ENCODE measurements at regions not wholly inside any gene's neighbourhood (a gene's known extent, or its start where the extent isn't known, plus 50 kb on each side); places are given as distances from the start of the nearest gene placed in this dataset.
"Not testable (repeated sequence)": the region's sequence is repeated elsewhere in the genome, so short reads cannot be mapped to it uniquely, and the experiment has no call there.

DNA sequence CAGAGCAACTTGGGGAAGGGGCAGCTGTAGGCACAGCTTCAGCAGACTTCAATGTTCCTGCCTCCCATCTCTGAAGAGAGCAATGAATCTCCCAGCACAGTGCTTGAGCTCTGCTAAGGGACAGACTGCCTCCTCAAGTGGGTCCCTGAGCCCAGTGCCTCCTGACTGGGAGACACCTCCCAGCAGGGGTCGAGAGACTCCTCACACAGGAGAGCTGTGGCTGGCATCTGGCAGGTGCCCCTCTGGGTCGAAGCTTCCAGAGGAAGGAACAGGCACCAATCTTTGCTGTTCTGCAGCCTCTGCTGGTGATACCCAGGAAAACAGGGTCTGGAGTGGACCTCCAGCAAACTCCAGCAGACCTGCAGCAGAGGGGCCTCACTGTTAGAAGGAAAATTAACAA, 563.8 kb downstream of the RWDD3 start:
- H3K36me3 ChIP-seq (ENCODE audit: control insufficient read depth in 3 of 3, insufficient read depth in 3 of 3, low read length in 3 of 3); H3K4me1 ChIP-seq (ENCODE audit: control insufficient read depth in 3 of 3, insufficient read depth in 3 of 3, low read length in 3 of 3); H3K9me3 ChIP-seq (ENCODE audit: control insufficient read depth in 3 of 3, low read length in 3 of 3); H3K27me3 ChIP-seq (ENCODE audit: control insufficient read depth in 3 of 3, insufficient read depth in 3 of 3, low read length in 3 of 3); H3K27ac ChIP-seq (ENCODE audit: low read depth, low read length); H3K4me3 ChIP-seq (ENCODE audit: low read length in 3 of 3); H3K9ac ChIP-seq (ENCODE audit: low read depth in 1 of 3, low read length in 3 of 3): not testable (repeated sequence)

DNA sequence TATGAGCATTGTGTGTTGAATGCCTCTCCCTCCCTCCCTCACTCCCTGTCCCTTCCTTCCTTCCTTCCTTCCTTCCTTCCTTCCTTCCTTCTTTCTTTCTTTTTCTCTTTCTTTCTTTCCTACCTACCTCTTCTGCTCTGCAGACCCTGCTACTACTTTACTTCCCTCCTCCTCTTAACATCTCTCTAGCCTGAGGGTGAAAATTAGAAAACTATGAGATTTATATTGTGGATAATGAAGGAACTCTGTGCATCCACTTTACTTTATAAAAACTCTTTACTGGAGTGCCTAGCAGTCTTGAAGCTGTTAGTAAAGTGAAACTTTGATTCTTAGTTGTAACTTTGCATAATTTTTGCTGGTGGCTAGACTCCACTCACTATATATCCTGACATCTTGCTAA, 572.2 kb downstream of the RWDD3 start:
- Histone ChIP-seq H3K27ac (ENCODE audit: low read depth, low read length) (no peak overlapping the region), H3K9me3 (ENCODE audit: control insufficient read depth in 3 of 3, low read length in 3 of 3) (no peaks in the 10 kb centered on the region), H3K27me3 (ENCODE audit: control insufficient read depth in 3 of 3, insufficient read depth in 3 of 3, low read length in 3 of 3) (no peaks in the 10 kb centered on the region), H3K9ac (ENCODE audit: low read depth in 1 of 3, low read length in 3 of 3) (no peak overlapping the region), H3K36me3 (ENCODE audit: control insufficient read depth in 3 of 3, insufficient read depth in 3 of 3, low read length in 3 of 3) (no peaks in the 10 kb centered on the region), H3K4me3 (ENCODE audit: low read length in 3 of 3) (no peak overlapping the region), H3K4me1 (ENCODE audit: control insufficient read depth in 3 of 3, insufficient read depth in 3 of 3, low read length in 3 of 3) (no peaks in the 10 kb centered on the region)

- Histone ChIP-seq H3K9me3 (ENCODE audit: control insufficient read depth in 3 of 3, low read length in 3 of 3) (no peaks in the 10 kb centered on the region), H3K27me3 (ENCODE audit: control insufficient read depth in 3 of 3, insufficient read depth in 3 of 3, low read length in 3 of 3) (no peaks in the 10 kb centered on the region), H3K4me3 (ENCODE audit: low read length in 3 of 3) (no peak overlapping the region), H3K9ac (ENCODE audit: low read depth in 1 of 3, low read length in 3 of 3) (no peak overlapping the region), H3K4me1 (ENCODE audit: control insufficient read depth in 3 of 3, insufficient read depth in 3 of 3, low read length in 3 of 3) (no peaks in the 10 kb centered on the region), H3K36me3 (ENCODE audit: control insufficient read depth in 3 of 3, insufficient read depth in 3 of 3, low read length in 3 of 3) (no peaks in the 10 kb centered on the region), H3K27ac (ENCODE audit: low read depth, low read length) (no peak overlapping the region)
These were observed 575.4 kb downstream of the RWDD3 start for GRCh38 chr1:95809391-95809790.

DNA sequence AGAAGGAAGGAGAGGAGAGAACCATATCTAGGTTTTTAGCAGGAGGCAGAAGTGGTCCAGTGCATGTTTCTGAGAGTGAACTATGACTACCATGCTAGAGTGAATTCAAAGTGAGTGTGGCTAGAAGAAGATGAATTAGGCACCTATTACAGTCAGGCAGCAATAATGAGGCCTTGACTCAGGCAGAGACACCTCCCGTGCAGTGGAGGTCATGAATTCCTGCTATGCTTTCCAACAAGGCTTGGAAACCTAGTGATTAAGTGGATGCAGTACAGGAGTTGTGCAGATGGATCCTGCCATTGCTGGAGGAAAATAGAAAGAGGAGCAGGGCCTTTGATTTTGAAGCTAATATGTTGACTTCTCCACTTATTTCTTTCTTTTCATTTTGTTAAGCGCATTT, 581.5 kb downstream of the RWDD3 start:
- Histone ChIP-seq H3K9me3 (ENCODE audit: control insufficient read depth in 3 of 3, low read length in 3 of 3) (peaks cover 0 to 2% (median 0%) of the 10 kb centered on the region in 3 donors), H3K36me3 (ENCODE audit: control insufficient read depth in 3 of 3, insufficient read depth in 3 of 3, low read length in 3 of 3) (no peaks in the 10 kb centered on the region), H3K4me3 (ENCODE audit: low read length in 3 of 3) (no peak overlapping the region), H3K9ac (ENCODE audit: low read depth in 1 of 3, low read length in 3 of 3) (no peak overlapping the region), H3K27ac (ENCODE audit: low read depth, low read length) (no peak overlapping the region), H3K4me1 (ENCODE audit: control insufficient read depth in 3 of 3, insufficient read depth in 3 of 3, low read length in 3 of 3) (no peaks in the 10 kb centered on the region), H3K27me3 (ENCODE audit: control insufficient read depth in 3 of 3, insufficient read depth in 3 of 3, low read length in 3 of 3) (no peaks in the 10 kb centered on the region)

DNA sequence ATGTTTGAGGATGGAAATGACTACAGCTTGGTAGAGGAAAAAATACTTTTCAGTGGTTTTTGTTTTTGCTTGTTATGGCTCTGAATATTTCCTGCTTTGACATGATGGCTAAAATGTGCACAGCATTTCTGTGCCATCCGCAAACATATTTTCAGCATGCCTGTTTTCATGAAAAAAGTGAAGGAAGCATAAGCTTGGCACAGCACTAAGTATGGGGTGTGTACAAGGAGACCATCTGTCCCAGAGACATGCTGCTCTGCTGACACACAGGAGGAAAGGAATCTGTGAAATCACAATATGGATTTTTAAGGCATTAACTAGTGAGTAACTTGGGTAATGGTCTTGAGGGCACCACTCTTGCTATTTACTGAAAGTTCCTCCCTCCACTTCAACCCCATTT, 595.5 kb downstream of the RWDD3 start:
- Histone ChIP-seq H3K9me3 (ENCODE audit: control insufficient read depth in 3 of 3, low read length in 3 of 3) (no peaks in the 10 kb centered on the region), H3K4me1 (ENCODE audit: control insufficient read depth in 3 of 3, insufficient read depth in 3 of 3, low read length in 3 of 3) (no peaks in the 10 kb centered on the region), H3K27me3 (ENCODE audit: control insufficient read depth in 3 of 3, insufficient read depth in 3 of 3, low read length in 3 of 3) (no peaks in the 10 kb centered on the region), H3K4me3 (ENCODE audit: low read length in 3 of 3) (no peak overlapping the region), H3K9ac (ENCODE audit: low read depth in 1 of 3, low read length in 3 of 3) (no peak overlapping the region), H3K27ac (ENCODE audit: low read depth, low read length) (no peak overlapping the region), H3K36me3 (ENCODE audit: control insufficient read depth in 3 of 3, insufficient read depth in 3 of 3, low read length in 3 of 3) (no peaks in the 10 kb centered on the region)

DNA sequence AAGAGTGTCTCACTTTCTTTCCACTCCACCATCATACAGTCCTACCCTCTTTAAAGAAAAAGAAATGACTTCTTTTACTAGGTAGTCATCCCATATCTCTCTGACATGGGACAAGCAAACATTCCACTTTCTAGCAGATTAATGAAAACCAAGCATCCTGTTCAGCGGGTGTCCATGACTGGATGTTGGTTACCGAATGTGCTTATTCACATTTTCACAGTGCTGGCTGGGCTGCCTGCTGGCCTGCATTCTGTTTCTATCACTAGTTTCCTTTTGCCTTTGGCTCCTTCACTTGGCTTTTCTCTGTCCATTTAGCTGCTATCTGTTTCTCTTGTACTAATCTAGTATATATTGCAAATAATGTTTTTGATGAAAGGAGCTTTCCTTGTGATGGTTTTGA, 598.4 kb downstream of the RWDD3 start:
- Histone ChIP-seq H3K36me3 (ENCODE audit: control insufficient read depth in 3 of 3, insufficient read depth in 3 of 3, low read length in 3 of 3) (no peaks in the 10 kb centered on the region), H3K9ac (ENCODE audit: low read depth in 1 of 3, low read length in 3 of 3) (no peak overlapping the region)

DNA sequence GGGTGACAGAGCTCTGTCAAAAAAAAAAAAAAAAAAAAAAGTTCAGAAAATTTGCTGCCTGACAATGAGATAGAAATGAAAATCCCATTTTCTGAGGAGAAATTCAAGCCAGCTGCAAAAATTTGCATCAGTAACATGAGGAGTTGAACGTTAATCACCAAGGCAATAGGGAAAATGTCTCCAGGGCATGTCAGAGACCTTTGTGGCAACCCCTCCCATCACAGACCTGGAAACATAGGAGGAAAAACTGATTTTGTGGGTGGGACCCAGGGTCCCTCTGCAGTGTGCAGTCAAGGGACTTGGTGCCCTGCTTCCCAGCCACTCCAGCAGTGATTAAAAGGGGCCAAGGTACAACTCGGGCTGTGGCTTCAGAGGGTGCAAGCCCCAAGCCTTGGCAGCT, 615.4 kb downstream of the RWDD3 start:
- Histone ChIP-seq H3K36me3 (ENCODE audit: control insufficient read depth in 3 of 3, insufficient read depth in 3 of 3, low read length in 3 of 3) (no peaks in the 10 kb centered on the region), H3K9ac (ENCODE audit: low read depth in 1 of 3, low read length in 3 of 3) (no peak overlapping the region), H3K4me1 (ENCODE audit: control insufficient read depth in 3 of 3, insufficient read depth in 3 of 3, low read length in 3 of 3) (no peaks in the 10 kb centered on the region), H3K9me3 (ENCODE audit: control insufficient read depth in 3 of 3, low read length in 3 of 3) (peaks cover 0 to 3% (median 0%) of the 10 kb centered on the region in 3 donors), H3K4me3 (ENCODE audit: low read length in 3 of 3) (no peak overlapping the region), H3K27me3 (ENCODE audit: control insufficient read depth in 3 of 3, insufficient read depth in 3 of 3, low read length in 3 of 3) (no peaks in the 10 kb centered on the region), H3K27ac (ENCODE audit: low read depth, low read length) (no peak overlapping the region)

More for the DNA sequence above, 598.4 kb downstream of the RWDD3 start:
- Histone ChIP-seq H3K4me3 (ENCODE audit: low read length in 3 of 3) (no peak overlapping the region), H3K9me3 (ENCODE audit: control insufficient read depth in 3 of 3, low read length in 3 of 3) (peaks cover 0 to 2% (median 2%) of the 10 kb centered on the region in 3 donors), H3K27me3 (ENCODE audit: control insufficient read depth in 3 of 3, insufficient read depth in 3 of 3, low read length in 3 of 3) (no peaks in the 10 kb centered on the region), H3K27ac (ENCODE audit: low read depth, low read length) (no peak overlapping the region), H3K4me1 (ENCODE audit: control insufficient read depth in 3 of 3, insufficient read depth in 3 of 3, low read length in 3 of 3) (no peaks in the 10 kb centered on the region)

DNA sequence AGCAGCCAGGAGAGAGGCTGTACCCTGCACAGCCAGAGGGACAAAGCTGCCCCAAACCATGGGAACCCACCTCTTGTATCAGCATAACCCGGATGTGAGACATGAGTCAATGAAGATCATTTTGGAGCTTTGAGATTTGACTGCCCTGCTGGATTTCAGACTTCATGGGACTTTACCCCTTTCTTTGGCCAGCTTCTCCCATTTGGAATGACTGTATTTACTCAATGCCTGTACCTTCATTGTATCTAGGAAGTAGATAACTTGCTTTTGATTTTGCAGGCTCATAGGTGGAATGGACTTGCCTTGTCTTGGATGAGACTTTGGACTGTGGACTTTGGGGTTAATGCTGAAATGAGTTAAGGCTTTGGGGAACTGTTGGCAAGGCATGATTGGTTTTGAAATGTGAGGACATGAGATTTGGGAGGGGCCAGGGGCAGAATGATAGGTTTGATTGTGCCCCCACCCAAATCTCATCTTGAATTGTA, 616.2 kb downstream of the RWDD3 start:
- H3K9me3 ChIP-seq (ENCODE audit: control insufficient read depth in 3 of 3, low read length in 3 of 3) = peaks cover 0 to 4% (median 0%) of the 10 kb centered on the region in 3 donors
- H3K4me3 ChIP-seq (ENCODE audit: low read length in 3 of 3) = no peak overlapping the region
- no peaks in the 10 kb centered on the region for H3K27me3 ChIP-seq (ENCODE audit: control insufficient read depth in 3 of 3, insufficient read depth in 3 of 3, low read length in 3 of 3)
- H3K27ac ChIP-seq (ENCODE audit: low read depth, low read length) = no peak overlapping the region
- no peaks in the 10 kb centered on the region for H3K4me1 ChIP-seq (ENCODE audit: control insufficient read depth in 3 of 3, insufficient read depth in 3 of 3, low read length in 3 of 3)
- H3K36me3 ChIP-seq (ENCODE audit: control insufficient read depth in 3 of 3, insufficient read depth in 3 of 3, low read length in 3 of 3) = no peaks in the 10 kb centered on the region
- no peak overlapping the region for H3K9ac ChIP-seq (ENCODE audit: low read depth in 1 of 3, low read length in 3 of 3)

GRCh38 chr1:95850763-95851162, 616.8 kb downstream of the RWDD3 start:
- H3K4me3 ChIP-seq (ENCODE audit: low read length in 3 of 3) = no peak overlapping the region

GRCh38 chr1:95852483-95853070, 618.6 kb downstream of the RWDD3 start:
- Histone ChIP-seq H3K27me3 (ENCODE audit: control insufficient read depth in 3 of 3, insufficient read depth in 3 of 3, low read length in 3 of 3) (no peaks in the 10 kb centered on the region), H3K36me3 (ENCODE audit: control insufficient read depth in 3 of 3, insufficient read depth in 3 of 3, low read length in 3 of 3) (no peaks in the 10 kb centered on the region), H3K9me3 (ENCODE audit: control insufficient read depth in 3 of 3, low read length in 3 of 3) (peaks cover 0 to 4% (median 0%) of the 10 kb centered on the region in 3 donors), H3K4me1 (ENCODE audit: control insufficient read depth in 3 of 3, insufficient read depth in 3 of 3, low read length in 3 of 3) (no peaks in the 10 kb centered on the region), H3K9ac (ENCODE audit: low read depth in 1 of 3, low read length in 3 of 3) (no peak overlapping the region), H3K27ac (ENCODE audit: low read depth, low read length) (no peak overlapping the region), H3K4me3 (ENCODE audit: low read length in 3 of 3) (no peak overlapping the region)

More at GRCh38 chr1:95850763-95851162, 616.8 kb downstream of the RWDD3 start:
- H3K36me3 ChIP-seq (ENCODE audit: control insufficient read depth in 3 of 3, insufficient read depth in 3 of 3, low read length in 3 of 3) = no peaks in the 10 kb centered on the region
- no peak overlapping the region for H3K9ac ChIP-seq (ENCODE audit: low read depth in 1 of 3, low read length in 3 of 3)
- H3K27me3 ChIP-seq (ENCODE audit: control insufficient read depth in 3 of 3, insufficient read depth in 3 of 3, low read length in 3 of 3) = no peaks in the 10 kb centered on the region
- no peak overlapping the region for H3K27ac ChIP-seq (ENCODE audit: low read depth, low read length)
- H3K9me3 ChIP-seq (ENCODE audit: control insufficient read depth in 3 of 3, low read length in 3 of 3) = peaks cover 0 to 4% (median 0%) of the 10 kb centered on the region in 3 donors
- no peaks in the 10 kb centered on the region for H3K4me1 ChIP-seq (ENCODE audit: control insufficient read depth in 3 of 3, insufficient read depth in 3 of 3, low read length in 3 of 3)
